Activated CD8-positive, alpha-beta memory T cell treated with anti-CD3 and anti-CD28 coated beads for 24 hours (primary cell): ENCODE measurements at regions not wholly inside any gene's neighbourhood (a gene's known extent, or its start where the extent isn't known, plus 50 kb on each side); places are given as distances from the start of the nearest gene placed in this dataset.
"Not testable (repeated sequence)": the region's sequence is repeated elsewhere in the genome, so short reads cannot be mapped to it uniquely, and the experiment has no call there.

ENCODE experiments used
- DNase-seq: peaks from one replicate; pipeline ENCODE4 v3.0.0-alpha.2; 2020

DNA sequence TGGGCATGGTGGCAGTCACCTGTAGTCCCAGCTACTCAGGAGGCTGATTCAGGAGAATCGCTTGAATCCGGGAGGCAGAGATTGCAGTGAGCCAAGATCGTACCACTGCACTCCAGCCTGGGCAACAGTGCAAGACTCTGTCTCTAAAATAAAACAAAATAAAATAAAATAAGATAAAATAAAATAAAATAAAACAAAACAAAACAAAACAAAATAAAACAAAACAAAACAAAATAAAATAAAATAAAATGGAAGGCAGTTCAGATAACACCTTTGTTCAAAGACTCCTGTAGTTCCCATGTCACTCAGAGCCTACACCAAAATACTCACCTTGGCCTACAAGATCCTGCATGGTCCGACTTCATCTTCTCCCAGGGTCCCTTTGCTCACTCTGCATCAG, 61.3 kb downstream of the SYF2 start:
- DNase-seq = not testable (repeated sequence)

DNA sequence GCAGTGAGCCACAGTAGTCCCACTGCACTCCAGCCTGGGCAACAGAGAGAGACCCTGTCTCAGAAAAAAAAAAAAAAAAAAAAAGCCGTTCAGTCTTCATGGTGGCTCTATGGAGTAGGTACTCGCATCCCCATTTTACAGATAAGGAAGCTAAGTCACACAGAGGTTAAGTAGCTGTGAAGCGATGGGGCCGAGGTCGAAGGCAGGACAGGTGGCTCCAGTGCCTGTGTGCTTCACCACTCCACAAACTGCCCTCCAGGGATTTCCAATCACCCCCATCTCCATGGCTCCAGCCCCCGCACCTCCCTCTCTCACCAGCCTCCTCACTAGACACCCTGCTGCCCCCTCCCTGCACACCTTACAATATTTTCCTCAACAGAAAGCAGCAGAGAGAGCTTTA, 61.9 kb downstream of the SYF2 start:
- no peak for DNase-seq

DNA sequence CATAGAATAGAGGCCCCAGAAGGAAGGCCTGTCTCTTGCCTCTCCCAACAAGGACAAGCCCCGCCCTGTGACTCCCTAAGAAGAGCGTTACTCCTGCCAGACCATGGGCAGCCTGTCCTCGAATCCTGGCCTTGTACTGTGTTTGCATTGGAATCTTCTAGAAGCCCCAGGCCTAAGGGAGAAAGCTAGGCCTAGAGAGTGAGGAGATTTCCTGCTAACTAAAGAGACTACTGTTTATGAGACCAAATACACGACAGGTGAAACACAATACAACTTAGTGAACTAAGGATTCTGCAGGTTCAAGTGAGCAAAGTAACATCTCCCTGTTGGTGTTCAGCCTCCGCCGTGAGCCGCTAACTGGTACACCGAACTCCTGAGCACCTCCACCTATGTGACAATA, 62.7 kb downstream of the SYF2 start:
- no peak for DNase-seq

DNA sequence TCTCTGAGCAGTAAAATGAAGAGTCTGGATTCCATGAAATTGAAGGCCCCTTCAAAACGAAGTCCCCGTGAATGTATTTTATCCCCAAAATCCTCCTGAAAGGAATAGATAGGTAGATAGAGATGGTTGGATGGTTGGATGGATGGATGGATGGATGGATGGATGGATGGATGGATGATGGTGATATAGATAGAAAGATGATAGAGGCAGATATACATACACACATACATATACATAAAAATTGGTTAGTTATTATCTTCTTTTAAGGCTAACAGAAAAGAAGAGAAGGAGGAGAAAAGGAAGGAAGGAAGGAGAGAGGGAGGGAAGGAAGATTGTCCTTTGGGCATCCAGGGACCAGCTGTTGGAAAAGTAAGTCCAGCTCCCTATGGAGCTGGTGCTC, 63.1 kb downstream of the SYF2 start:
- no peak for DNase-seq

DNA sequence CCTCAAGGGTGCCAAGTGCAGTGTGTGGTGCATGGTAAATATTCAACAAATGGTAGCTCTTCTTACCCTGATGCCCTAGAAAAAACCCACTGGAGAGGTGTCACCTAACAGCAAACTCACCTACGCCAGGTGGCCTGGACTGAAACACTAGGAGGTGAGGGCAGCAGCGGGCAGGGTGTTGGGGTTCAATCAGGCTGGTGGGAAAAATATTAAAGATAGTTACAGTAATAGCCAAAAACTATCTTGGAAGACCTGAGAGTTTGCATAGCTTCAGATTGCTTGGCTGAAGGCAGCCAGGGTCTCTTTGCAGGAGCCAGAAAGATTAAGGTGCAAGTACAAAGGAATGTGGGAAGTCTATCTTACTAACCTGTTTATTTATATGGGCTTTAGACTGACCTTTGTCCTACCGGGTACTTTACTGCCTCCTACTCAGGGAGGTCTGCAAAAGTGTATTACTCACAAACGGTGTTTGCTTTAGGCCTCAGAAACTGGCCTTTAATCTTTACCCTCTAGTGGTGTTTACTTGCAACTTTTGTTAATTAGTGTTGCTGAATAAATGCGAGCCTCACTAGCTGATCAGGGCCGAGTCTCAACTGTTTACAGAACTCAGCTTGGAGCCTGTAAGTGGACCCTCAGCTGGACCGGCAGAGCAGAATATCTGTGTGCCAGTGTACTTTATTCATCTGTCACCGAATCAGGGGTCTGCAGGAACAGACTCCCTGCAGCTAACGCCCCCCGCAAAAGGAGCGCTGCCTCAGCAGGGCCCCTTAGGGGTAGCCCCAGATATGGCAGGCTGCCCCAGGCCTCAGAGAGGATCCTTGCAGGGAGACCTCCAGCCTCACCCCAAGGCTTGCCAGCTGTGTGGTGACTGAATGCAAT, 63.9 kb downstream of the SYF2 start:
- DNase-seq = no peak

DNA sequence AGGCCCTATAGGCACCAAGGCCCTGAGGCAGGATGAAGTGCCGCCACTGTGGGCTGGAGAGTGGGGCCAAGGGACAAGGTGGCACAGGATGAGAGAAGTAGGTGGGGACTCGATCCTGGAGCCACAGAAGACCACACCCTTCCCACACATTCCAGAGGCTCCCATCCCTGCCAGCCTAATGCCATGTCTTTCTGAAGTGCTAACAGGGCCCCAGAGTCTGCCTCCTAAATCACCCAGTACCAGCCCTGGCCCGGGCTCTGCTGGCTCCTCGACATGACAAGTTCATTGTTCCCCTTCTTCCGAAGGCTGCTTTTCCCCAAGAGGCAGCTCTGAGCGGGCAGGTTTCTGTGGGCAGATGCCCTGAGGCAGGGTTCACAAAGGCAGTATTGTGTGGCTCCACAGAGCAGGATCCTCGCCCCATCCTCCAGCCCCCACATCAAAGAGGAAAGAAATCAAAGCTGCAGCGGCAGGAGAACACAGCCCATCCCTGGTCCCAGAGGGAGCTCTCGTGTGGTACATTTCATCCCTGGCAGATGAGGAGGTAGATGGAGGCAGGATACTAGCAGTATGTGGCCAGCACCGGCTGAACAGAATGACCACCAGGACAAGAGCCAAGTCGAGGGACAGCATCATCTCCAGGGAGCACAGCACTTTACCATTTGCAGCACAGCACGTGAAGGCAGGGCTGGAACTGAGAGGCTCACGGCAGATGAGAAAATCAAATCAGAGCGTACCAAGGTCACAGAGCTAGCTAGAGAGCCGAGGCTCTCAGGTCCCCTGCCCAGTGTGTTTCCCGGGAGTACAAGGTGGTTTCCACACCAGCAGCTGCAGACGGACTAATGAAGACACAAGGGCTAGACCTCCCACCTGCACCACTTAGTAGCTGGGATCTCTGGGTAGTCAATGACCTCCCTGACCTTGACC, 64.8 kb downstream of the SYF2 start:
- no peak for DNase-seq

GRCh38 chr1:25166847-25167246, 65.5 kb downstream of the SYF2 start:
- DNase-seq = no peak

DNA sequence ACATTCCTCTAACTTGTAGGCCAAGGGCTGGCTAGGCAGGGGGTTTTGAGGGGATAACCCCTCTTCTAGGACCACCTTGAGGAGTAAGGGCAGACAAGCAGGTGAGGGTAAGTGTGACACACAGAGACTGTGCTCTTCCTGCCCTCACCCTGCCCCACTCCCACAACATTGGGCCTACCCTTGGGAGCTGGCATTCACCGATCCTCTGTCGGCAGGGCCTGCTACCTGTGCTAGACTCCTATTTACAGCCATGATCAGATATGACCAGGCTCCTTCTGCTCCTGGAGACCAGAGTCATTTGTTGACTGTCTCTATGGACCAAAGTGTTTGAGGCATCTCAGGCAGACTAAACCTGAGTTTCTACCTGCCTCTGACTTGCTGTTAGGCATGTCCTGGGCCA, 68.3 kb downstream of the SYF2 start:
- no peak for DNase-seq

GRCh38 chr1:25161981-25162380, 70.3 kb downstream of the SYF2 start:
- DNase-seq = no peak

GRCh38 chr1:25157846-25158245, 74.5 kb downstream of the SYF2 start:
- no peak for DNase-seq

- DNase-seq = no peak
Measured at GRCh38 chr1:25150985-25151495, 81.3 kb downstream of the SYF2 start.

DNA sequence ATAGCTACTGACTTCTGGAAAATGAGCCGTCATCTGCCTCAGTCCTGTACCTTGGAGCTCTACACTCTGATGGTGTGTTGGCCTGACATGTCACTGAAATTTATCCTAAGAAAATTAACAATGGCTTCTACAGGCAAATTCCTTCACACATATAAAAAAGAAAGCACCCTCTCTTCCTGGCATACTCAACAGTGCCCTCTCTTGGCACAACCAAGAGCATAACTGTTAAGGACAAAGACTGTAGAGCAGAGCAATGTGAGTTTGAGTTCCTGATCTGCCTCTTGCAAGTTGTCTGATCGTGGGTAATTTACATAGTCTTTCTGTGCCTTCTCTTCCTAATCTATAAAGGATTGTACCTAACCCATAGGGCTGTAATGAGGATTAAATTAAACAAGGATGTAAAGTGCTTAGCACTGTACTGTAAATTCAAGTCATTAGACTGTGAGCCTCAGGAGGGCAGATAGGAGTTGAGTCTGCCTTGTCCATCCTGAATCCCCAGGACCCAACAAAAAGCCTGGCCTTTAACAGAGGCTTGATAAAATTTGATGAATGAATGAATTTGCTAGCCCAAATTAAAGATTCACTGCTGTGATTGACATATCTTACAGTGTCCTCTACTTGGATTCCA, 83.5 kb downstream of the SYF2 start:
- peak; percentile 55 for DNase-seq

DNA sequence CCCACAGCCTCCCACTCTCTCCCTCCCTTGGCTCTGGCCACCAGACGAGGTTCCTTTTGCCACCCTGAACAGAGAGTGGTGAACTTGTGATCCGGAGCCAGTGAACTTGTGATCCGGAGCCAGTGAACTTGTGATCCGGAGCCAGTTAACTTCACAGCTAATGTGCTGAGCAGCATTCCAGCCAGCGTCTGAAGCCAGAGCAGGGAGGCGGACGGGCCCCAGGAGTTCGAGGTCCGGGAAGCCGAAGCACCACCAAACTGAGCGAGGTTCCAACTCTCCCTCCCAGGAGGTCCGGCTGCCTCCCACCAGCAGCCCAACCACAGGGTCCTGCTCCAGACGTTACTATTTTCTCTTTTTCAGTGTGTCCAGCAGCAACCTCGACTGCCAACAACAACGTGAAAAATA, 85.8 kb downstream of the SYF2 start:
- peak; percentile 52 for DNase-seq

- peak; percentile 45 for DNase-seq
Measured at GRCh38 chr1:25145775-25146393, 86.4 kb downstream of the SYF2 start.

GRCh38 chr1:25140073-25140797, 92.1 kb downstream of the SYF2 start:
- DNase-seq = peak; percentile 55

- peak; percentile 17 for DNase-seq
Measured at GRCh38 chr1:25137521-25138395, 94.5 kb downstream of the SYF2 start.

- peak; percentile 53 for DNase-seq
Measured at GRCh38 chr1:25137106-25137505, 95.2 kb downstream of the SYF2 start.

GRCh38 chr1:25135909-25136308, 96.4 kb downstream of the SYF2 start:
- peak; percentile 9 for DNase-seq

DNA sequence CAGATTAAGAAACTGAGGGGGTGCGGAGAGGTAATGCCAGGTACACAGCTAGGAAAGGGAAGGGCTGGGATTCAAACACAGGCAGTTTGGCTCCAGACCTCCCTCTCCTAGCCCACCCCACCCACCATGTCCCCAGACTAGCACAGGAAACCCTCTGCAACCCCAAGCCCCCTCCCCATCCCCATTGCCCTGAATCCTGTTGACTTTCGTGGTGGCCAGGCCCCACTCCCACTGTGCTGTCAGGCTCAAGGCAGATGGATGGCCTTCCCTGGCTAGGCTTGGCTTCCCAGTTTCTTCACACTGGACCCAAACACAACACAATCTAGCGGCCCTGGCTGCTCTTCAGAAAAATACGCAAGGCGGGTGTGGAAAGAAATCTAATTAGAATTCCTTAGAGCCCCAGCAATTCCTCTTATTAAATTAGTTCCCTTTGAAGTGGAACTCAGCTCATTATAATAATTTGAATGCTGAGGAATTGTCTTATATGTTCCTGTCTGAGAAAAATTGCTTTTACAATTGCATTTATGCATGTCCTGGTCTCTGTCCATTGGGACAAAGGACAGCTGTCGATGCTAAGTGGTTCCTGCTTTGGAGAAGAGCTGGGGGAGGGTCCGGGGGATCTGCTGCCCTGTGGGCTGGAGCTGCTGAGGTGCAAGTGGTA, 97.4 kb downstream of the SYF2 start:
- peak; percentile 32 for DNase-seq

GRCh38 chr1:25134307-25134706, 98.0 kb downstream of the SYF2 start:
- DNase-seq = no peak
